ENCODE measurements at regions not wholly inside any gene's neighbourhood (a gene's known extent, or its start where the extent isn't known, plus 50 kb on each side); places are given as distances from the start of the nearest gene placed in this dataset.

- no peaks in the 10 kb centered on the region for H3K27me3 Mint-ChIP-seq (ENCODE audit: insufficient read depth, low read depth, poor library complexity)
- DNase-seq (ENCODE audit: low spot score) (no peak), ATAC-seq (no peak)
- TF ChIP-seq ZNF331 (CRISPR knock-in tag; IDR thresholded peaks at IDR 0.05; ENCODE audit: low read depth) (no peak), EZH2 (IDR thresholded peaks at IDR 0.05; ENCODE audit: low read depth, unreplicated experiment) (no peak), NANOG (IDR thresholded peaks at IDR 0.05; ENCODE audit: borderline replicate concordance) (no peak), POLR2AphosphoS5 (IDR thresholded peaks at IDR 0.05; ENCODE audit: low read depth) (no peak), ZNF114 (CRISPR knock-in tag; IDR thresholded peaks at IDR 0.05) (no peak), REST (IDR thresholded peaks at IDR 0.05; ENCODE audit: unreplicated experiment) (no peak), ZNF462 (CRISPR knock-in tag; IDR thresholded peaks at IDR 0.05) (no peak), ETS1 (IDR thresholded peaks at IDR 0.05) (no peak), STAT1 (IDR thresholded peaks at IDR 0.05; ENCODE audit: unreplicated experiment) (no peak), CREB1 (CRISPR knock-in tag; IDR thresholded peaks at IDR 0.05; ENCODE audit: low read depth) (no peak), JUNB (IDR thresholded peaks at IDR 0.05; ENCODE audit: unreplicated experiment) (no peak), EZH2phosphoT487 (IDR thresholded peaks at IDR 0.05; ENCODE audit: unreplicated experiment) (no peak), CTCF (conservative IDR thresholded peaks at IDR 0.05; ENCODE audit: low read depth in 2 of 2) (no peak)
- H3K36me3 Mint-ChIP-seq (ENCODE audit: low read depth) = no peaks in the 10 kb centered on the region
- Histone ChIP-seq H3K4me1 (ENCODE audit: insufficient read depth) (peaks cover 6% of the 10 kb centered on the region; the same call in 1 of the 2 replicates), H4K20me1 (replicated peaks; ENCODE audit: insufficient read depth) (no peaks in the 10 kb centered on the region), H3K27me3 (ENCODE audit: insufficient read depth) (no peaks in the 10 kb centered on the region), H2AFZ (no peak overlapping the region), H3K4me3 (no peak overlapping the region), H3F3A (replicated peaks; ENCODE audit: low read depth) (no peaks in the 10 kb centered on the region), H3K9me2 (ENCODE audit: insufficient read depth) (peaks cover 7% of the 10 kb centered on the region), H3K27ac (ENCODE audit: low read depth) (no peak overlapping the region), H3K79me2 (replicated peaks; ENCODE audit: insufficient read depth) (no peaks in the 10 kb centered on the region), H3K4me2 (no peak overlapping the region), H3K36me3 (ENCODE audit: insufficient read depth) (no peaks in the 10 kb centered on the region)
- H3K4me1 Mint-ChIP-seq = peaks cover 26% of the 10 kb centered on the region
- no peak overlapping the region for H3K27ac Mint-ChIP-seq
- H3K9me3 Mint-ChIP-seq = no peaks in the 10 kb centered on the region
- H3K4me3 Mint-ChIP-seq = no peak overlapping the region
Observed at GRCh38 chr18:47510831-47511230, 259.4 kb upstream of the SKOR2 start.
